SK-N-MC (cell line): ENCODE measurements at regions not wholly inside any gene's neighbourhood (a gene's known extent, or its start where the extent isn't known, plus 50 kb on each side); places are given as distances from the start of the nearest gene placed in this dataset.
"Not testable (repeated sequence)": the region's sequence is repeated elsewhere in the genome, so short reads cannot be mapped to it uniquely, and the experiment has no call there.

Experiments used
- DNase-seq: peaks from one replicate; pipeline ENCODE4 v3.0.0-alpha.2; 2011; ENCODE audit warnings: low read depth, low spot score
- H3K27ac ChIP-seq: fragments of 200-600 bp; sonication (generic); 2 replicates; pipeline ENCODE4 v1.5.1; 2016; ENCODE audit warnings: mixed run types
- H3K36me3 ChIP-seq: fragments of 200-600 bp; sonication (generic); 2 replicates; pipeline ENCODE4 v1.6.1; 2017; ENCODE audit warnings: antibody characterized with exemption, low read length, mixed read lengths; ENCODE audit not compliant: insufficient read depth
- H3K4me3 ChIP-seq: fragments of 200-600 bp; sonication (generic); 2 replicates; pipeline ENCODE4 v1.5.1; 2016
- H3K9ac ChIP-seq: fragments of 200-600 bp; sonication (generic); 2 replicates; pipeline ENCODE4 v1.8.0; 2017; ENCODE audit warnings: mixed run types, mixed read lengths; ENCODE audit not compliant: insufficient read length
- H3K9me3 ChIP-seq: fragments of 200-600 bp; sonication (generic); 2 replicates; pipeline ENCODE4 v1.6.1; 2017; ENCODE audit warnings: low read depth, mild to moderate bottlenecking, antibody characterized with exemption, low read length, moderate library complexity, mixed read lengths
- EZH2 ChIP-seq: fragments of 200-600 bp; sonication (generic); IDR thresholded peaks from one replicate; pipeline ENCODE4 v1.6.1; 2017; ENCODE audit warnings: antibody characterized with exemption
- FOXP2 ChIP-seq: optimal IDR thresholded peaks from 2 replicates; pipeline ENCODE3; 2011; ENCODE audit warnings: mild to moderate bottlenecking, moderate library complexity; ENCODE audit not compliant: insufficient read depth; ENCODE audit errors: extremely low read length, control extremely low read depth
- POLR2AphosphoS5 ChIP-seq: IDR thresholded peaks from 2 replicates; pipeline ENCODE4 v1.6.1; 2012; ENCODE audit warnings: mild to moderate bottlenecking, low read depth, low read length, borderline replicate concordance

DNA sequence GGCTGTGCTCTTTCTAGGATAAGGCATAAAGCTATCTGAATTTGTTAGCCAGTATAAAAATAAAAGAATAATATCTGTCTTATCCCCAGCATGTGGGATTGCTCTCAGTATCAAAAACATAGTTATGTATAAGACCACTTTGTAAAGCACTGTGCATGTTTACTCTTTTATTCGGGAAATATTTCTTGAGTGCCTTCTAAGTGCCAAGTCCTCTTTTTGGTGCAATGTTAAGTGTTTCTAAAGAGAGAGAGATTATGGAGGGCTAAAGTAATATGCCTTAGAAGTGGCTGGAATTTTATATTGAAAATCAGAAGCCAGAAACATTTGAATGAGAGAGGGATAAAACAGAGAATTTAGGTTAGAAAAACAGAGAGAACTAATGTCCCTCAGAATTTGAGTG, 212.0 kb downstream of the ALG10B start:
- Histone ChIP-seq H3K27ac (no peak overlapping the region), H3K9ac (no peak overlapping the region), H3K9me3 (no peaks in the 10 kb centered on the region), H3K4me3 (no peak overlapping the region), H3K36me3 (no peaks in the 10 kb centered on the region)
- no peak for DNase-seq
- TF ChIP-seq POLR2AphosphoS5: no peak
- TF ChIP-seq EZH2: no peak
- no peak for TF ChIP-seq FOXP2

DNA sequence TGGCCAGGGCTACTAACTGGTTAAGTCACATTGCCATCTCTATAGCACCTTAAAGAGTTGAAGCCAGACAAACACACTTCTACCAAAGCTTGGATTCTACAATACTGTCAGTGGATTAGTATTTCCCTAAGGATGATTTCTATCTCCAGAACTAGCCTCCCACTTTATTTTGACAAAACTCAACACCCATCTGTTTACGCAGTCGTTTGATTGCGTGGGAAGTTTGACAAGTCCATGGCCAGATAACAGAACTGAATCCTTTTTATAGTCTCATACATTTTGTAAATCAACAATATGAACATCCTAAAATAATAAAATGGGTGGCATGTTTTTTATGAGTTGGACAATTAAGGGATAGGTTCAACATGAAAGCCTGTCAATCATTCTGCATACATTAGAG, 212.7 kb downstream of the ALG10B start:
- H3K27ac ChIP-seq, H3K9me3 ChIP-seq, H3K4me3 ChIP-seq, H3K36me3 ChIP-seq, H3K9ac ChIP-seq, DNase-seq: not testable (repeated sequence)

GRCh38 chr12:38538319-38538718, 221.7 kb downstream of the ALG10B start:
- H3K9ac ChIP-seq: no peak overlapping the region
- H3K36me3 ChIP-seq: no peaks in the 10 kb centered on the region
- TF ChIP-seq EZH2 (no peak), POLR2AphosphoS5 (no peak), FOXP2 (no peak)
- no peaks in the 10 kb centered on the region for H3K9me3 ChIP-seq
- no peak for DNase-seq
- H3K27ac ChIP-seq: no peak overlapping the region
- no peak overlapping the region for H3K4me3 ChIP-seq

- H3K9ac ChIP-seq: no peak overlapping the region
- no peak overlapping the region for H3K27ac ChIP-seq
- no peak for TF ChIP-seq FOXP2
- no peak for TF ChIP-seq EZH2
- TF ChIP-seq POLR2AphosphoS5: no peak
- H3K4me3 ChIP-seq: no peak overlapping the region
- DNase-seq: no peak
- no peaks in the 10 kb centered on the region for H3K9me3 ChIP-seq
- no peaks in the 10 kb centered on the region for H3K36me3 ChIP-seq
Observed at GRCh38 chr12:38540156-38540555, 223.6 kb downstream of the ALG10B start.

GRCh38 chr12:38541849-38542248, 225.3 kb downstream of the ALG10B start:
- H3K9ac ChIP-seq: no peak overlapping the region
- no peaks in the 10 kb centered on the region for H3K9me3 ChIP-seq
- H3K4me3 ChIP-seq: no peak overlapping the region
- H3K36me3 ChIP-seq: no peaks in the 10 kb centered on the region
- TF ChIP-seq EZH2 (no peak), POLR2AphosphoS5 (no peak), FOXP2 (no peak)
- H3K27ac ChIP-seq: no peak overlapping the region
- no peak for DNase-seq

DNA sequence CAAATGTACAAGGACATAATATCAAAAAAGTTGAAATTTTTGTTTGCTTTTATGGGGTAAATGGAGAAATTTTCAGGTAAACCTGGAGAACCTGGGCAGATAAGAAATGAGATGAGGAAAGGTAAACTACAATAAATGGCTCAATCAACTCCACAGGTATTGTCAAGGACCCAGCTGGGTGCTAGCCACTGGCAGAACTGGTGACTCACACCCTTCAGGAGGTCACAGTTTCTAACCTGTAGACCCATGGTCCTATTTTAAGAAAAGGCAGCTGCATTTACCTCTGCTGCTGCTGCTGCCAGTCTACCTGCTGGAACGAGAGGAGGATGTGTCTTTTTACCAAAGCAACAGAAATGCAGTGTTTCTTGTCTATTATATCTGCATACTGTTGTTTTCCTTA, 226.6 kb downstream of the ALG10B start:
- Histone ChIP-seq H3K9ac (no peak overlapping the region), H3K27ac (no peak overlapping the region), H3K4me3 (no peak overlapping the region), H3K9me3 (no peaks in the 10 kb centered on the region), H3K36me3 (no peaks in the 10 kb centered on the region)
- no peak for TF ChIP-seq FOXP2
- TF ChIP-seq EZH2: no peak
- TF ChIP-seq POLR2AphosphoS5: no peak
- DNase-seq: no peak

GRCh38 chr12:38544330-38545066, 227.9 kb downstream of the ALG10B start:
- no peaks in the 10 kb centered on the region for H3K9me3 ChIP-seq
- DNase-seq: no peak
- H3K27ac ChIP-seq: no peak overlapping the region
- H3K9ac ChIP-seq: no peak overlapping the region
- H3K4me3 ChIP-seq: 0 out of 2 replicates have a peak overlapping the region, but pooled peaks have one; percentile 11
- TF ChIP-seq POLR2AphosphoS5 (no peak), EZH2 (no peak), FOXP2 (no peak)
- no peaks in the 10 kb centered on the region for H3K36me3 ChIP-seq

DNA sequence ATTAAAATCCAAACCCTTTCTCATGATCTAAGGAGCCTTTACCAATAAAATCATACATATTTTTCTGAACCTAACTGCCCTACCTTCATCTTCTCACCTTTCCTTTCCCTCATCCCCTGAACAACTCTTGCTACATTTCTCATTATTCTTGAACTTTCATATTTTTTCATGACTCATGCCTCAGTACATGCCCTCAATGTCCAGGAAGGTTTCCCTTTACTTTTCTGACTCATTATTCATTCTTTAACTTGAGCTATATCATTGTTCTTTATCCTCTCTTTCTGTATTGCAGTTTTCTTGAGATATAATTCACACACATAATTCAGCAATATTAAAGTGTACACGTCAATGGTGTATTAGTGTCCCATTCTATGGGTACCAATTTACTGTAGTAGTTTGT, 231.0 kb downstream of the ALG10B start:
- no peak for DNase-seq
- Histone ChIP-seq H3K4me3 (no peak overlapping the region), H3K27ac (no peak overlapping the region), H3K9ac (no peak overlapping the region), H3K36me3 (no peaks in the 10 kb centered on the region), H3K9me3 (no peaks in the 10 kb centered on the region)
- TF ChIP-seq POLR2AphosphoS5: no peak

GRCh38 chr12:38555620-38556591, 239.3 kb downstream of the ALG10B start:
- DNase-seq: no peak
- TF ChIP-seq FOXP2 (no peak), POLR2AphosphoS5 (no peak), EZH2 (no peak)
- H3K4me3 ChIP-seq: no peak overlapping the region
- H3K9me3 ChIP-seq: no peaks in the 10 kb centered on the region
- H3K36me3 ChIP-seq: no peaks in the 10 kb centered on the region
- H3K9ac ChIP-seq: no peak overlapping the region
- no peak overlapping the region for H3K27ac ChIP-seq
